NCI-H1105 (cell line): ENCODE measurements at regions not wholly inside any gene's neighbourhood (a gene's known extent, or its start where the extent isn't known, plus 50 kb on each side); places are given as distances from the start of the nearest gene placed in this dataset.
"Not testable (repeated sequence)": the region's sequence is repeated elsewhere in the genome, so short reads cannot be mapped to it uniquely, and the experiment has no call there.

Experiments
- DNase-seq: peaks from one replicate; lab custom pipeline; 2025; lab: John Stamatoyannopoulos, UW

DNA sequence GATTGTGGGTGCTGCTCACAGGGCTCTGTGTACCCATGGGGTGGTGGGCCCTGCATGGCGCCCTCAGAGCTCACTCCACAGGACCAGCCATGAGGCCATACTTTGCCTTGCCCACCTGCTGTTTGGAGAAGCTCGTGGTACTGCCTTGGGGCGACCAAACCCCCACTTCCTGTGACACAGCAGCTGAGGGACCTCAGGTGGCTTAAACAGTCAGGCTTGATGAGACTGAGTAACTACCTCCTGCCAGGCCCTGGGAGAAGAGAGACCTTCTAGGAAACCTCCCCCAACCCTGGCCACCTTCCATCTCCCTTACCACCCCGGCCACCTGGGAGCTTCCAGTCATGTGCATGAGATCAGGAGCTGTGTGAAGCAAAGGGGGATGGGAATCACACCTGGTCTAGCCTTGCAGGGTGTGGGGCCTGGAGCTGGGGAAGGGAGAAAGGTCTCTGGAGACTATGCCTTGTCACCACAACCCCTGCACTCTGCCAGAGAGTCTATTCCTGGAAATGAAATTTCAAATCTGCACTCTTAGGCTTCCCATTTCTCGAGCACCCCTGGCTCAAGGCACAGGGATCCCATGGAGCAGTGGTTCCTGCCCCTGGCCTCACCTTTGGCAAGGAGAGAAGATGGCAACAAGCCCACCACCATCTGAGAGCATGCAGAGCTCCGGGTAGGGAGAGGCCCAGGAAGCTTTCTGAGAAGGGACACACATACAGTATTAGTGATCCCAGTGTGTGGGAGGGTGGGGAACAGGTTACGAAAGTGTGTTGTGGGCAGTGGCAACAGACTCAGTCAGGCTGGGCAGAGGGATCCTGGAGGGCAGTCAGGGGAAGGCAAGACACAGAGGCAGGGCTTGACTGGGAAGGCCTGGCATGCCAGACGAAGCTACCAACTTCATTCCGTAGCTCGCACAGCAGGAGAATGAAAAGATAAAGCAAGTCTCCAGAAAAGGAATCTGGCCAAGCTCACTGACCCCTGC, 125.0 kb downstream of the URI1 start:
- DNase-seq: no peak

DNA sequence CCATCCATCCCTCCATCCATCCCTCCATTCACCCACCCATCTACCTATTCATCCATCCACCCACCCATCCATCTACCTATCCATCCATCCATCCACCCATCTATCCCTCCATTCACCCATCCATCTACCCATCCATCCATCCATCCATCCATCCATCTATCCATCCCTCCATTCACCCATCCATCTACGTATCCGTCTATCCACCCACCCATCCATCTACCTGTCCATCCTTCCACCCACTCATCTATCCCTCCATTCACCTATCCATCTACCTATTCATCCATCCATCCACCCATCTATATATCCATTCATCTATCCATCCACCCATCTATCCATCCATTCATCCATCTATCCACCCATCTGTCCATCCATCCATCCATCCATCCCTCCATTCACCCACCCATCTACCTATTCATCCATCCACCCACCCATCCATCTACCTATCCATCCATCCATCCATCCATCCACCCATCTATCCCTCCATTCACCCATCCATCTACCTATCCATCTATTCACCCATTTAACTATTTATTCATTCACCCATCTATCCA, 126.0 kb downstream of the URI1 start:
- not testable (repeated sequence) for DNase-seq

DNA sequence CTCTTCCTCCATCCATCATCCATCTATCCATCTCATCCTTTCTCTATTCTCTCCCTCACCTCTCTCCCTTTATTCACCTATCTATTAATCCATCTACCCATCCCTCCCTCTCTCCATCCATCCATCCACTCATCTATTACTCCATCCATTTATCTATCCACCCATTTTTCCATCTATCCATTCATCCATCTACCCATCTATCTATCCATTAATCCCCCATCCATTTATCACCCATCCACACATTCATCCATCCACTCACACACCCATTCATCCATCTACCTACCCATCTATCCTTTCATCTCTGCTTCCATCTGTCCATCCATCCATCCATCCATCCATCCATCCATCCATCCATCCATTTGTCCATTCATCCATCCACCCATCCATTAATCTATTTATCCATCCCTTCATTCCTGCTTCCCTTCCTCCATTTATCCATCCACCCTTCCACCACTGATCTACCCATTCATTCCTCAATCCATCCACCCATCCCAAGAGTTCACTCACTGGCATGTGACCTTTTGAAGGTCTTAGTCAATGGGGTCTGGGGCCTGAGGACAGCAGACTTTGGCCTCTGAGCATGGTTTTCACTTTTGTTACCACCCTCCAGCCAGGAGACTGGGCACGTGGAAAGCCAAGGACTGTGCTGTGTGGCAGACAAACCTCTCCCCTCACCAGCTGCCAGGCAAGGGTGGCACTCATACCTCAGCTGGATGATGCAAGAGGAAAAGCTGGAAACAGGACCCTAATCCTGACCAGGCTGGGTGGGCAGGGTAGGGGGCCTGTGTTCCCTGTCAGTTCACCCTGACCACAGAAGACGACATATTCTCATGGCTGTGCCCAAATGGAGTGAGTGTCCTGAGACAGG, 126.7 kb downstream of the URI1 start:
- DNase-seq: no peak

DNA sequence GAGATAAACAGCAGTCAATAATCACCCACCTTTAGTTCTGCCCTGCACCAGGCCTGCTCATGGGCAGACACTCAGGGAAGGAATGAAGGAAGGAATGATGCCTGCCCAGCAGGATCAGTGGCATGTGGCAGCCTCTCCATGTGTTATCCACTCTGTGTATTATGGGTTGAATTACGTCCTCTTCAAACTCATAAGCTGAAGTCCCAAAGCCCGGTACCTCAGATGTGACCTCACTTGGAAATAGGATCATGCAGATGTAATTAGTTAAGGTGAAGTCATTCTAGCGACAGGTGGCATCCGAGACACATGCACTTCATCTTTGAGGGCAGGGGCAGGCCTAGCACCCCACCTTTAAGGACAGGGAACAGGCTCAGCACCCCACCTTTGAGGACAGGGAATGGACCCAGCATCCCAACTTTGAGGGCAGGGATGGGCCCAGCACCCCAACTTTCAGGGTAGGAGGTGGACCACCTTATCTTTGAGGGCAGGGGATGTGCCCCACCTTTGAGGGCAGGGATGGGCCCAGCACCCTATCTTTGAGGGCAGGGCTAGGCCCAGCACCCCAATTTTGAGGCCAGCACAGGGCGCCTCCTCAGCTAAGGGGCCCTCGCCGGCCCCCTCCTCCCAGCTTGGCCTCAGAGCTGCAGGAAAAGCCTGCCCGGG, 127.6 kb downstream of the URI1 start:
- no peak for DNase-seq

DNA sequence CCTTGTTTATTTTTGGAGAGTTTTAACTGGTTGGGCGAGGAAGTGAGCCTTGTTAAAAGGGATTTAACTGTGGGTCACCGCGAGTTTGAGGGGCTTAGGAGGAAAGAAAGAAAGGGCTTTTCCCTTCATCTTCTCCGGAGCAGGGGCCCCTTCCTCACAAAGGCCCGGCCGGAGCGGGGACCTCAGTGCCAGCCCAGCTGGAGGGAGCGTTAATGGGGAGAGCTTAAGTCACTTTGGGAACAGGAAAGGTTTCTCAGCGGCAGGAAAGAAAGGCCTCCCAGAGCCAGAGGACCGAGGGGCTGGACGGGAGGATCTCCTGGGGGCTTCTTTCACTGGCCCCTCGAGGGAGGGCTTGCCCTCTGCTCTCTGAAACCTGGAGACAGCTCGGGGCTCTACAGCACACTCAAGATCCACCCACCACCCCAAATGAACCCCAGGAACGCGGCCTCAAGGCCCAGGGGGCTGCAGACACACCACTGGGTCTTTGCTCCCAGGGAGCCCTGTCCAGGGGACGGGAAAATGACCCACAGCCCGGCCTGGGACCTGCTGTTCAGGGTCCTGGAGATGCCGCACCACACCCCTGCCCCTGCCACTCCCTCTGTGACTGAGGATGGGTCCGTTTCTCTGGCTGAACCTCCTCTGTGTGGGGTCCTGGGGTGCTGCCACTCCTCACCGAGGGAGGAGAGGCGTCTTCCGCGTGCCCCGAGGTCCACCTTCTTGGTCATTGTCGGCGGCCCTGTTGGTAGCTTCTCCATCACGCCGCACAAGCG, 128.3 kb downstream of the URI1 start:
- DNase-seq: no peak

DNA sequence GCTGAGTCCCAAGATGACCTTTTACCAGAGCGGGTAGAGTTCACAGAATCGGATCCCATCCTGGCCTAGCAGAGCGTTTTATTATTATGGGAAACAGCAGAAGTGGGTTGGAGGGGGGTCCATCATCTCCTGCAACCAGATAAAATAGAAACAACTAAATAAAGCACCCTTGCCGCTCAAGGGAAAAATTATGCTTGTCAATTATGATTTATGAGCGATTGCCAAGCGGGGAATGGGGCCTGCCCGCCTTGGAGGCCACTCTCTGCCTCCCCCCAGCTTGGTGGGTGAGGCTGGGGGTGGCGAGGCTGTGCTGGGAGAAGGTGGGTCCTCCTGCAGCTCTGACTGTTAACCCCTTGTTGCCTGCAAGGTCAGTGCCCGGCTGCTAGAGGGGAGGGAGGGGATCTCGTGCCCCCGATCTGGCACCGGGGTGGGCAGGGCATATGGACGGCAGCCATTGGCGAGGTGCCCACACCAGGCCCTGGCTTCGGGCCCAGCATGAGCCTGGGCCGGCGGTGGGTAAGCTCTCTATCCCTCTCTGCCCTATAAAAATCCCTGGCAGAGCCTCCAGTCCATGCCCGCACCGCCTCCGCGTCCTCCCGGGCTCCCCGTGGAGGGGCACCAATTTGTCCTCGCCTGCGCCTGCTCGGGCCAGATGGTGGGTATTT, 129.1 kb downstream of the URI1 start:
- peak; percentile 71 for DNase-seq

DNA sequence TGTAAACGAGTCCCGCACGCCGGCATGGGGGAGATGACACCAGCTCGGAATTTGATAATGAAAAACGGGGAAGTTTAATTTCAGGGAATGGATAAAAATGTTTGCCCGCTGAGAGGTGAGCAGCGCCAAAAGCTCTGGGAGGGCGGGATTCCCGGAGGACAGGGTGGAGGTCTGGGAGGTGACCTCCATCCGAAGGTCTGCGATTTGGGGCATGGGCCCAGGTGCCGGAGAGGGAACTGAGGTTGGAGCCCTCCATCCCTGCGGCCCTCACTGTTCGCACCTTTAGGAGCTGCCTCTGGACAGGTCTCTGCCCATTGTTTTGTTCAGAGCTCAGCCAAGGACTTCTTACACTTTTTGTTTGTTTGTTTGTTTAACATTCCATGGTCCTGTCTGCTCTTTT, 129.8 kb downstream of the URI1 start:
- DNase-seq: no peak

DNA sequence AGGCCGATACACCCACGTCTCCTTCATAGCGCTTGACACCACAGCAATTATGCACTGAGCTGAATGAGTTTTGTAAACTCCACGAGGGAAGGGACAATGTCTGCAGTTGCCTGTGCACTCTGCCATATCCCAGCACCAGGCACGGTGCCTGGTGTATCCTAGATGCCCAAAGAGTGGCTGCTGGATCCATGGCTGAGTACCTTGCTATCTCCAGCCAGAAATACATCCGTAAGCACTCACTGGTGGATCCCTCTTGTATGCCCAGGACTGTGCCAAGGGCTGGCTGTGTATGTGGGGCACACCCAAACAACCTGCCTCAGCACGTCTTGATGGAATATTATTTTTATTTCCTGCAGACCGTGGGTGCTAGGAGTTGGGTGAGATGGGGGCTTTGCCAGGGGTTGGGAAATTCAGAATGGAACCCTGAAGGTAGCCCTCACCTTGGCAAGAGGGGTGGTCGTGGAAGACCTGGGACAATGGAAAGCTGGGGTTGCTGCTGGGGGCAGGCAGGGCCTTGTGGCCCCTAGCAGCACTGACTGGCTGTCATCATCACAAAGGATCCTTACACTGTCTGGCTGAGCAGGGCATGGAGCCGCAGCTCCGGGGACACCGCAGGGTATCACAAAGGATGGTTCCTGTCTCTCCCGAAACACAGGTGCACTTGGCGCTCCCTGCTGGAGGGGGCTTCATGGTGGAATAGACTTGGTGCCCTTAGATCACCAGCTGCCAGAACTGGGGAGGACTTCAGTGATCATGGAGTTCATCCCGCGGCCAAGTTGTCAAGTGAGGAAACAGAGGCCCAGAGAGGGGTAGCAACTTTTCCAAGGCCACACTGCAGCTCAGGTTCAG, 131.3 kb downstream of the URI1 start:
- no peak for DNase-seq

DNA sequence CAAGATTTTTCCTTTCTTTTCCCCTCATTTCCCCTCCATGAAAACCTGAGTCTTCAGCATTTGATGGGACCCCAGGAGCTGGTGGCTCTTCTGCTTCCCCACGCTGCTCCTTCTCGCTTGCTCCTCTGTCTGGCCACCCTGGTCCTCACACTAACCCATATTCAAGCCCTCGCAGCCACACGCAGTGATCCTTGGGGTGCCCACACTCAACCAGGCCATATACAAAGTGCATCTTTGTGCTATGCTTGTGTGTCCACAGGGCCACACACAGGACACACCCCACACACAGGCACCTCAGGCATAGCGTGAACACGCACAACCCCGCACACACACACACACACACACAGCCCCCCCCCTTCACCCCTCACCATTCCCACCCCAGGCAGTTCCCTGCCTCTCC, 132.1 kb downstream of the URI1 start:
- DNase-seq: no peak

DNA sequence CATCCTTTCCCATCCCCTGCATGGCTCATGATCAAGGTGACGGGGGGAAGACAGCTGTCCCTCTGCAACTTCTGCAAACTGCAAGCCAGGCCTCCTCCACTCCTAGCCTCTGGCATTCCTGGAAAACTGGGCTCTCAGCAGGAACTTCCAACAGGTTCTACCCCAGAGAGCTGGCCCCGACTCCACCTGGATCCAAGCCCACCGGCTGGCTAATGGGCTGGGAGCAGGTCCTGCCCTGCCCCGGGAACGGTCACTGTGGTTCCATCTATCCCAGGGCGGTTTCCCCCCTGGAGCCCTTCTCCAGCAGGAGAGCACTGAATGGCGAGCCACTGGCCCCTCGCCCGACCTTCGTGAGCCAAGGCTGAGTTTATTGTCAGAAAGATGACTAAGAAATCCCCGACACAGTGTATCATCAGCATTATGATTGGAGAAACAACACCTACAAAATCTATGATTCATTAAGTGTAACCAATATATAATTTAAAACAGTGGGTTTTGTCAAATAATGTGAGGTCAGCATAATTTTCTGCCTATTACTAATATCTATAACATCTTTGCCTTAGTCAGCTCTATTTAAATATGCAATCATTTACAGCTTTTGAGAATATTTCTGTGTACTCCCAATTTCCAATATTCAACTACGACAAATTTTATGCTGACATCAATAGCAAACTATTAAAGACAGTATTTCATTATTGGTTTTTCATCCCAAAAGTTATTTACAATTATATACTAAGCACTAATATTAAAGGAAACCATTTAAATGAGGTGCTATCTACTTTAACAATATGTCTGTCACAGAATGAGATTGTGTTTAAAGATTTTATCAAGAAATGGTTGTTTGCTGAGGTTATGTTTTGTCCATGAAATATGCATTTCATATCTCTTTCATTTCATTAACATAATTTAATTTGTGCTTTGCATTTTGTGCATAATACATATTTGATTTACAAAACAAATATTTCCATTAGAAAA, 133.0 kb downstream of the URI1 start:
- no peak for DNase-seq

DNA sequence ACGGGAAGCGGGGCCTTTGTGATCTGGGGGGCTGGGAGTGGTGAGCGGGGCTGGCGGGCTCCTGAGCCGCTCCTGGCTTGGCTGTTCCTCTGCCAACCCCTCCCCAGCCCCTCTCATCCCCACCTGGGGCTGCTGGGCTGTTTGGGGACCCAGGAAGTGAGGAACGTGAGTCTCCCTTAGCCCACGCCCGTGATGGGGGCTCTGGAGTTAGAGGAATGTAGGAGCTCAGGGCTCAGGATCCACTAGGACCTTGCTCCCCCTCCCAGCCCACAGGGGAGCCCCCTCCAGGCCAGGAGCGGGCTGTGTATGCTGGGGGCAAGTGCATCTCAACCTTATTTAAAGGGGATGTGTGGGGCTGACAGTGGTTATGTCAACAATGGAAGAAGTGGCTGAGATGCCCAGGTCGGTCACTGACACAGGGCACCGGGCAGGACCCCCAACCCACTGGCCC, 134.1 kb downstream of the URI1 start:
- DNase-seq: no peak

DNA sequence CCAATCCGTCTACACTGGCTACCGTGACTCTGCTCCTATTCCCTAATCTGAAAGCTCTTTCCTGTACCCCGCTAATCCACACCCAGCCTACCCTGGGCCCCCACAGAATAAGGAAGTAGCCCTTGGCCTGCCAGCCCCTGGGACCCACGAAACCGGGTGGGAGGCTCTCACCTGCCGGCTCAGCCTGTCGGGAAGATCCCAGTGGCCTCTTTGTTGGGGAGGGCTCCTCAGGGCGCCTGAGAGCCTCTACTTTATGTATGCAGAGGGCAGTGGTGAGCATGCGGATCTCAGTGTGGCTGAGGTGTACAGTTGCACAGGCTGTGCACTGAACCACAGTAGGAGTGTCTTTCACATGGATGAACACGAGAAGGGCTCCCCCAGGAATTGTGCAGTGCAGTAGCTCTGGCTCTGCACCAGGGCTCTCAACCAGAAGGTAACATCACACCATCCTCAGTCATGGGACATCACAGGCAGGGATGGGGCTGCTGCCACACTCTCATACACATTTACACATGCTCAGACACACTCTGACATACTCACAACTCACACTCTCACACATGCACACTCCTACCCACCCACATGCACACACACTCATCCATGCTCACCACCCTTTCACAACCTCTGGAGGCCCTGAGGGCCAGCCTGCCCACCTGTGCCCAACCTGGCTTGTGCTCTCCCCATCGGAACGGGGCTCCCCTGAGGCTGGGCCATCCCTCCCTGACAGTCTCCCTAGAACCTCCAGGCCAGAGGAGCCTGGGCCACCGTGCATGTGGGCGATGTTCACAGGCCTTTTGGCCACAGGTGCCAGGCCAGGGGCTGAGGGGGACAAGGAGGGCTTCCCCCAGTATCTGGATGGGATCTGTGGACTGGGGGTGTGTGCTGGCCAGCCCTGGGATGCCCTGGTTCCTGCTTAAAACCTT, 135.0 kb downstream of the URI1 start:
- no peak for DNase-seq

DNA sequence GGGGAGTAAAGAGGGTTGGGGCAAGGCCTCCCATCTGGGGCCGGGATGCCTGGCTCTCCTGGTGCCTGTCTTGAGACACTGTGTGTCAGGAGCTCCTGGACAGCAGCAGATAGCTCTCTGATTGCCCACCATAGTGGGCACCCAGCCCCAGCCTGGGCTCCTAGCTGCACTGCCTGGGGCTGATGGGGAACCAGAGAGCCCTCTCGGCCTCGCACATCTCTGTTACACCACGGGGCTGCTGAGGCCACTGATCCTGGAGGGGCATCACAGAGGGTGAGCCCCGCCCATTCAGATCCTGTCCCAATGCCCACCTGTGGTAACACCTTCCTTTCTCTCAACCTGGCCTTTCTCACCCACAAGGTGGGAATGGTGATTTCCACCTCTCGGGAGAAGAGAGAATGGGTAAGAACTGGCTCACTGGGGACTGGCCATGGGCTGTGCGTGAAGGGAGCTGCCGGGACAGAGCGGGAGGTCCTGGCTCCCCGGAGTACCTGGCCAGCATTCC, 135.9 kb downstream of the URI1 start:
- DNase-seq: no peak

DNA sequence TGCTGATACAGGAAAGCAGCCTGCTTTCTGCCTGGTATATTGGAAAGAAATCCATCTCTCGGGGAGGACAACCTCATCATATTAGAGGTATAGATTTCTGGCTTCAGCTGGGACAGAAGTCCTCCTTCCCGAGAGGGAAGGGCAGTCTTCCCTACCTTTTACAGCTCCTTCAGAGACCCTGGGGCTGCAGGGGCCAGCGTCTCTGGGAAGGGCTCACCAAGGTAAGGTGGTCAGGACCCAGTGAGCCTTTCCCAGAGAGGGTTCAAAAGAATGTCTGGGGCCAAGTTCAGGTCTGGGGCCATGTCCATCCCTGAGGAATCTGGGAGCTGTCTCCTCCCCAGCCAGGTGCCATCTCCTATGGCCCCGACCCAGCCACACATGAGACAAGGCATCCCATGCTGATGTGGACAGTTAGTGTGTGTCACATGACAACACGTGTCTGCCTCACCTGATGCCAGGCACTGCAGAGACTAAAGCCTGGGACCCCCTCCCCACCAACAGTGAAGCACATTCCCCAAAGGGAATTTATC, 136.4 kb downstream of the URI1 start:
- no peak for DNase-seq

DNA sequence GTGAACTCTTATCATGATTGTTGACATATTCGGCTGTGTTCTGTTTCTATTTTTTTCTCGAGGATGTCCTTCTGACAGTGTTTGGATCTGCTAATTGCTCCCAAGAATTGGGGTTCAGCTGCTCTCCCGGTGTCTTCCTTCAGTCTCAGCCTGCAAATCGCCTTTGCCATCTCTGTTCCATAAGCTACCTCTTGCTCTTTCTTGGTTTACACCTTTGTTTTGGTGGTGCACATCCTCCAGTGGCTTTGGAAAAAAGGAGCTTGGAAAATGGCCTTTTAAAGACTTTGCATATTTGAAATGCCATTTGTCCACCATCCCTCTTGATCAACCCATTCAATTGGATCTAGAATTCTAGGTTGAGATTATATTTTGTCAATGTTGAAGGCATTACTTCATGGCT, 137.2 kb downstream of the URI1 start:
- no peak for DNase-seq

DNA sequence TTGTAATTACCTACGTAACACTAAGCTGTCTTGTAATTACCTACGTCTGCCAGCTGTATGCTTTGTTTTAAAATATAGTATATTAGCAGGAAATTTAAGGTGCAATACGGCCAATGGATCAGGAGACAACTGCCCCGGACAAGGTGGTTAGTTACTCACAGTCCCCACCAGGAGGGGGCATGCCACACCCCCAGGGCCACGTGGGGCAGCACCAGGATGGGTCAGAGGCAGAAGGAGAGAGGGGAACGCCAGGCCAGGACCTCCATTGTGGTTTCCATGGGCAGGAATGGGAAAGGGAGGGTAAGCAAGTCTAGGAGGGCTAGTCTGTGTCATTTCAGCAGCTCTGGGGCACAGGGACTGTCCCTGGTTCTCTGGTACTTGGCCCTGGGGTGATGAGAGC, 140.1 kb downstream of the URI1 start:
- DNase-seq: no peak

DNA sequence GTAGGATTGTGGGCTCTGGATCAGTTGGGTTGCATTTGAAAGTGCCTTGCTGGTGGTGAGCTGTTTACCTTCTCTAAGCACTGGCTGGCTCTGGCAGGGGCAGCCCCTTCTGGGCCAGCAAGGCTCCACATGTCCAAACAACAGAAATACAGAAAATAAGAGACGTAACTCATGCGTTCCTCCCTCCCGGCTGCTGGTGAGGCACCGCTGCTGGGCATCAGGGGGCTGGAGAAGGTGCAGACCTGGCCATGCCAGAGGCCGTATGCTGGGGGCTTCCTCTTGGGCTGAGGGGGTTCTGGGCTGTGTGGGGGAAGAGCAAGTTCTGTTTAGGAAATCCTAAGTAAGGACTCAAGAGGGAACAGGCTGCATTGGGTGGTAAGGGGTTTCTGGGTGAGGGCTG, 140.6 kb downstream of the URI1 start:
- no peak for DNase-seq
